ENCODE measurements at regions not wholly inside any gene's neighbourhood (a gene's known extent, or its start where the extent isn't known, plus 50 kb on each side); places are given as distances from the start of the nearest gene placed in this dataset.

GRCh38 chr14:65257425-65257824, 155.1 kb upstream of the FUT8 start:
- TF ChIP-seq CTCF (conservative IDR thresholded peaks at IDR 0.05; ENCODE audit: low read depth, low read length) (no peak), RAD21 (IDR thresholded peaks at IDR 0.05; ENCODE audit: low read length) (no peak), POLR2A (IDR thresholded peaks at IDR 0.05; ENCODE audit: low read depth, low read length) (no peak), FOS (IDR thresholded peaks at IDR 0.05; ENCODE audit: low read depth, low read length) (no peak), CHD1 (IDR thresholded peaks at IDR 0.05; ENCODE audit: low read depth, low read length) (no peak), CEBPB (IDR thresholded peaks at IDR 0.05; ENCODE audit: low read depth, low read length) (no peak), RFX5 (IDR thresholded peaks at IDR 0.05; ENCODE audit: low read depth, low read length) (no peak), MXI1 (IDR thresholded peaks at IDR 0.05; ENCODE audit: borderline replicate concordance, low read depth, low read length) (no peak), NFE2L2 (IDR thresholded peaks at IDR 0.05; ENCODE audit: low read depth, low read length) (no peak), MAZ (IDR thresholded peaks at IDR 0.05; ENCODE audit: borderline replicate concordance, low read depth, low read length) (no peak), BHLHE40 (IDR thresholded peaks at IDR 0.05; ENCODE audit: low read depth, low read length) (no peak), RCOR1 (IDR thresholded peaks at IDR 0.05; ENCODE audit: insufficient replicate concordance, low read length) (no peak), MAFK (IDR thresholded peaks at IDR 0.05; ENCODE audit: low read depth, low read length) (no peak), SMC3 (IDR thresholded peaks at IDR 0.05; ENCODE audit: low read depth, low read length) (no peak)

Data from IMR-90 (cell line).